ENCODE measurements at regions not wholly inside any gene's neighbourhood (a gene's known extent, or its start where the extent isn't known, plus 50 kb on each side); places are given as distances from the start of the nearest gene placed in this dataset.
"Not testable (repeated sequence)": the region's sequence is repeated elsewhere in the genome, so short reads cannot be mapped to it uniquely, and the experiment has no call there.

GRCh38 chrX:74080165-74080564 lies 223.8 kb upstream of the ZCCHC13 start:
- ATAC-seq, result no peak
- no peak overlapping the region for H3K4me3 ChIP-seq
- TF ChIP-seq CTCF (IDR thresholded peaks at IDR 0.05), result no peak

GRCh38 chrX:74065831-74066390 lies 213.4 kb upstream of the XIST start:
- no peak for TF ChIP-seq CTCF (IDR thresholded peaks at IDR 0.05)
- H3K4me3 ChIP-seq, result no peak overlapping the region
- no peak overlapping the region for H3K27ac ChIP-seq
- H3K9me3 ChIP-seq, result peaks cover 9% of the 10 kb centered on the region
- ATAC-seq (no peak), DNase-seq (no peak)
- H3K36me3 ChIP-seq (ENCODE audit: insufficient read depth in 1 of 2, low read depth in 1 of 2), result no peaks in the 10 kb centered on the region
- intact Hi-C loops (cut with DNase I), result no loop called here
- H3K4me1 ChIP-seq, result no peaks in the 10 kb centered on the region
- H3K27me3 ChIP-seq (ENCODE audit: insufficient read depth in 3 of 3, low read length in 2 of 3), result no peaks in the 10 kb centered on the region
- 96 to 98% (median 97%) methylated on average over 27 of the region's 27 CpGs for WGBS, 3 donors

More at GRCh38 chrX:74080165-74080564, 223.8 kb upstream of the ZCCHC13 start:
- H3K27ac ChIP-seq, result no peak overlapping the region
- intact Hi-C loops (cut with DNase I), result no loop called here
- no peaks in the 10 kb centered on the region for H3K36me3 ChIP-seq (ENCODE audit: insufficient read depth in 1 of 2, low read depth in 1 of 2)
- H3K4me1 ChIP-seq, result no peaks in the 10 kb centered on the region
- H3K27me3 ChIP-seq (ENCODE audit: insufficient read depth in 3 of 3, low read length in 2 of 3), result peaks cover 0 to 20% (median 0%) of the 10 kb centered on the region in 3 donors
- DNase-seq, result no peak
- H3K9me3 ChIP-seq, result peaks cover 16% of the 10 kb centered on the region

GRCh38 chrX:74063426-74064155 lies 211.1 kb upstream of the XIST start:
- no peak for TF ChIP-seq CTCF (IDR thresholded peaks at IDR 0.05)
- ATAC-seq (no peak), DNase-seq (no peak)
- Histone ChIP-seq H3K9me3 (peaks cover under 1% of the 10 kb centered on the region), H3K27ac (no peak overlapping the region), H3K4me3 (no peak overlapping the region), H3K27me3 (ENCODE audit: insufficient read depth in 3 of 3, low read length in 2 of 3) (no peaks in the 10 kb centered on the region), H3K4me1 (no peaks in the 10 kb centered on the region), H3K36me3 (ENCODE audit: insufficient read depth in 1 of 2, low read depth in 1 of 2) (no peaks in the 10 kb centered on the region)
- 90 to 96% (median 92%) methylated on average over 1 of the region's 1 CpG for WGBS, 3 donors
- intact Hi-C loops (cut with DNase I), result no loop called here

- intact Hi-C loops (cut with DNase I), result no loop called here
- WGBS, 3 donors, result 86 to 90% (median 89%) methylated on average over 4 of the region's 4 CpGs
- Histone ChIP-seq H3K4me1 (no peaks in the 10 kb centered on the region), H3K9me3 (no peaks in the 10 kb centered on the region), H3K4me3 (no peak overlapping the region), H3K36me3 (ENCODE audit: insufficient read depth in 1 of 2, low read depth in 1 of 2) (no peaks in the 10 kb centered on the region), H3K27me3 (ENCODE audit: insufficient read depth in 3 of 3, low read length in 2 of 3) (peaks cover 0 to 4% (median 0%) of the 10 kb centered on the region in 3 donors), H3K27ac (no peak overlapping the region)
- ATAC-seq, result no peak
- TF ChIP-seq CTCF (IDR thresholded peaks at IDR 0.05), result no peak
- no peak for DNase-seq
Observed at GRCh38 chrX:74061879-74062278, 209.4 kb upstream of the XIST start.

GRCh38 chrX:74049126-74049525 lies 196.6 kb upstream of the XIST start:
- no peaks in the 10 kb centered on the region for H3K27me3 ChIP-seq (ENCODE audit: insufficient read depth in 3 of 3, low read length in 2 of 3)
- no peak for TF ChIP-seq CTCF (IDR thresholded peaks at IDR 0.05)
- H3K4me3 ChIP-seq, result no peak overlapping the region
- ATAC-seq (no peak), DNase-seq (no peak)
- H3K36me3 ChIP-seq (ENCODE audit: insufficient read depth in 1 of 2, low read depth in 1 of 2), result no peaks in the 10 kb centered on the region
- no peaks in the 10 kb centered on the region for H3K4me1 ChIP-seq
- intact Hi-C loops (cut with DNase I), result no loop called here
- no peaks in the 10 kb centered on the region for H3K9me3 ChIP-seq
- no peak overlapping the region for H3K27ac ChIP-seq

GRCh38 chrX:74034066-74034465 lies 181.6 kb upstream of the XIST start:
- H3K27me3 ChIP-seq (ENCODE audit: insufficient read depth in 3 of 3, low read length in 2 of 3); DNase-seq; intact Hi-C loops (cut with DNase I); H3K4me1 ChIP-seq; H3K36me3 ChIP-seq (ENCODE audit: insufficient read depth in 1 of 2, low read depth in 1 of 2); H3K27ac ChIP-seq; H3K4me3 ChIP-seq; ATAC-seq: not testable (repeated sequence)
- H3K9me3 ChIP-seq, result peaks cover 19% of the 10 kb centered on the region
- WGBS, 3 donors, result no CpG with 5 or more reads among the region's 1 CpG

GRCh38 chrX:74031527-74031926 lies 179.0 kb upstream of the XIST start:
- H3K4me3 ChIP-seq; H3K27me3 ChIP-seq (ENCODE audit: insufficient read depth in 3 of 3, low read length in 2 of 3); H3K27ac ChIP-seq; H3K36me3 ChIP-seq (ENCODE audit: insufficient read depth in 1 of 2, low read depth in 1 of 2); DNase-seq; intact Hi-C loops (cut with DNase I); ATAC-seq; H3K4me1 ChIP-seq: not testable (repeated sequence)
- WGBS, 3 donors, result 83 to 98% (median 96%) methylated on average over 7 of the region's 7 CpGs
- H3K9me3 ChIP-seq, result peaks cover 19% of the 10 kb centered on the region
